HG03064 (cell line): ENCODE measurements at regions not wholly inside any gene's neighbourhood (a gene's known extent, or its start where the extent isn't known, plus 50 kb on each side); places are given as distances from the start of the nearest gene placed in this dataset.

ENCODE experiments used
- ATAC-seq: cut with Tn5 transposase; IDR thresholded peaks from one replicate; pipeline ENCODE4 v1.9.1; 2021; ENCODE audit warnings: low read depth; ENCODE audit not compliant: unreplicated experiment

GRCh38 chr13:40477623-40478608 is 188.5 kb downstream of the FOXO1 start:
- ATAC-seq: no peak

- no peak for ATAC-seq
Observed at GRCh38 chr13:40478775-40479174, 187.7 kb downstream of the FOXO1 start.

- no peak for ATAC-seq
Observed at GRCh38 chr13:40479196-40479845, 187.1 kb downstream of the FOXO1 start.

- no peak for ATAC-seq
Observed at GRCh38 chr13:40480012-40480914, 186.2 kb downstream of the FOXO1 start.

- ATAC-seq: no peak
Observed at GRCh38 chr13:40480915-40481516, 185.4 kb downstream of the FOXO1 start.

- no peak for ATAC-seq
Observed at GRCh38 chr13:40483601-40484000, 182.8 kb downstream of the FOXO1 start.

GRCh38 chr13:40484101-40484800 is 182.2 kb downstream of the FOXO1 start:
- ATAC-seq: no peak

- no peak for ATAC-seq
Observed at GRCh38 chr13:40484974-40485373, 181.5 kb downstream of the FOXO1 start.

GRCh38 chr13:40485611-40486517 is 180.6 kb downstream of the FOXO1 start:
- ATAC-seq: no peak

GRCh38 chr13:40486518-40487163 is 179.8 kb downstream of the FOXO1 start:
- no peak for ATAC-seq

GRCh38 chr13:40488869-40489391 is 177.5 kb downstream of the FOXO1 start:
- no peak for ATAC-seq

- ATAC-seq: no peak
Observed at GRCh38 chr13:40490086-40490758, 176.2 kb downstream of the FOXO1 start.

- no peak for ATAC-seq
Observed at GRCh38 chr13:40492511-40492910, 173.9 kb downstream of the FOXO1 start.

- ATAC-seq: no peak
Observed at GRCh38 chr13:40494513-40494912, 171.9 kb downstream of the FOXO1 start.

GRCh38 chr13:40494946-40495620 is 171.4 kb downstream of the FOXO1 start:
- ATAC-seq: no peak

GRCh38 chr13:40495621-40496001 is 170.8 kb downstream of the FOXO1 start:
- ATAC-seq: no peak
